Kidney capillary endothelial cell (primary cell): ENCODE measurements at regions not wholly inside any gene's neighbourhood (a gene's known extent, or its start where the extent isn't known, plus 50 kb on each side); places are given as distances from the start of the nearest gene placed in this dataset.
"Not testable (repeated sequence)": the region's sequence is repeated elsewhere in the genome, so short reads cannot be mapped to it uniquely, and the experiment has no call there.

ENCODE experiments used
- DNase-seq: peaks from one replicate; pipeline ENCODE4 v3.0.0-alpha.2; 2018; ENCODE audit warnings: low spot score

GRCh38 chr2:122651236-122651635, 895.8 kb downstream of the TSN start:
- DNase-seq: no peak

GRCh38 chr2:122651780-122652179, 896.3 kb downstream of the TSN start:
- no peak for DNase-seq

- no peak for DNase-seq
These were observed 897.2 kb downstream of the TSN start for GRCh38 chr2:122652670-122653069.

GRCh38 chr2:122656403-122656802, 901.0 kb downstream of the TSN start:
- DNase-seq: no peak

- no peak for DNase-seq
These were observed 905.6 kb downstream of the TSN start for GRCh38 chr2:122660786-122661634.

GRCh38 chr2:122663620-122664019, 908.2 kb downstream of the TSN start:
- no peak for DNase-seq

GRCh38 chr2:122669627-122670026, 914.2 kb downstream of the TSN start:
- no peak for DNase-seq

GRCh38 chr2:122670897-122671296, 915.4 kb downstream of the TSN start:
- DNase-seq: no peak

GRCh38 chr2:122680662-122681061, 925.2 kb downstream of the TSN start:
- no peak for DNase-seq

- DNase-seq: no peak
These were observed 926.2 kb downstream of the TSN start for GRCh38 chr2:122681626-122682025.

GRCh38 chr2:122682356-122682755, 926.9 kb downstream of the TSN start:
- DNase-seq: no peak

GRCh38 chr2:122683018-122683417, 927.6 kb downstream of the TSN start:
- DNase-seq: no peak

GRCh38 chr2:122692400-122693083, 937.1 kb downstream of the TSN start:
- DNase-seq: no peak

- DNase-seq: no peak
These were observed 942.0 kb downstream of the TSN start for GRCh38 chr2:122697415-122697814.

- DNase-seq: no peak
These were observed 948.2 kb downstream of the TSN start for GRCh38 chr2:122703676-122704075.

- DNase-seq: no peak
These were observed 948.7 kb downstream of the TSN start for GRCh38 chr2:122704109-122704563.

- no peak for DNase-seq
These were observed 950.3 kb downstream of the TSN start for GRCh38 chr2:122705746-122706145.

- no peak for DNase-seq
These were observed 951.3 kb downstream of the TSN start for GRCh38 chr2:122706757-122707223.

- DNase-seq: no peak
These were observed 951.9 kb downstream of the TSN start for GRCh38 chr2:122707224-122707824.

- no peak for DNase-seq
These were observed 954.6 kb downstream of the TSN start for GRCh38 chr2:122710049-122710448.

GRCh38 chr2:122713800-122714199, 958.3 kb downstream of the TSN start:
- DNase-seq: no peak

GRCh38 chr2:122720822-122721221, 965.4 kb downstream of the TSN start:
- DNase-seq: not testable (repeated sequence)
